Suprapubic skin (tissue), 4 donors: ENCODE measurements at regions not wholly inside any gene's neighbourhood (a gene's known extent, or its start where the extent isn't known, plus 50 kb on each side); places are given as distances from the start of the nearest gene placed in this dataset.

ENCODE experiments used
- CTCF ChIP-seq, 2 donors: fragments of 200-600 bp in 1 of 2; fragments of 450-650 bp in 1 of 2; sonication (generic) in 1 of 2; IDR thresholded peaks; one replicate each; pipeline ENCODE4 v1.5.1; 2016 to 2019; ENCODE audit warnings: antibody characterized with exemption in 2 of 2, mild to moderate bottlenecking in 1 of 2, moderate library complexity in 1 of 2
- EP300 ChIP-seq: sonication (generic); formaldehyde crosslinking; IDR thresholded peaks from one replicate; pipeline ENCODE4 v1.6.1; 2017; ENCODE audit warnings: antibody characterized with exemption
- POLR2A ChIP-seq, 2 donors: fragments of 450-650 bp; IDR thresholded peaks; one replicate each; pipeline ENCODE4 v1.6.1; 2017; ENCODE audit warnings: antibody characterized with exemption in 2 of 2, mild to moderate bottlenecking in 2 of 2, moderate library complexity in 2 of 2
- POLR2AphosphoS5 ChIP-seq, 3 donors: sonication (generic); formaldehyde crosslinking; IDR thresholded peaks; one replicate each; pipeline ENCODE4 v1.6.1; 2017; ENCODE audit warnings: antibody characterized with exemption in 3 of 3

- TF ChIP-seq CTCF (IDR thresholded peaks at IDR 0.05) (no peak), POLR2A (IDR thresholded peaks at IDR 0.05) (no peak), POLR2AphosphoS5 (IDR thresholded peaks at IDR 0.05) (no peak), EP300 (no peak)
These were observed 169.0 kb downstream of the AASDHPPT start for GRCh38 chr11:106246495-106246894.
